ENCODE measurements at regions not wholly inside any gene's neighbourhood (a gene's known extent, or its start where the extent isn't known, plus 50 kb on each side); places are given as distances from the start of the nearest gene placed in this dataset.
A peak's percentile ranks its signal among the peaks of the same experiment; 100 is the strongest.

GRCh38 chr2:58923869-58924268, 682.7 kb upstream of the FANCL start:
- DNase-seq = peak in 1 of 3 experiments; percentile 80

GRCh38 chr2:58922245-58922644, 681.1 kb upstream of the FANCL start:
- no peak for DNase-seq

GRCh38 chr2:58921676-58922075, 680.6 kb upstream of the FANCL start:
- DNase-seq = no peak

- DNase-seq = no peak
Observed at GRCh38 chr2:58920001-58920400, 678.9 kb upstream of the FANCL start.

GRCh38 chr2:58919316-58919715, 678.2 kb upstream of the FANCL start:
- DNase-seq = no peak

- DNase-seq = no peak
Observed at GRCh38 chr2:58918141-58918540, 677.0 kb upstream of the FANCL start.

GRCh38 chr2:58917596-58917995, 676.5 kb upstream of the FANCL start:
- DNase-seq = no peak

- no peak for DNase-seq
Observed at GRCh38 chr2:58916063-58916462, 674.9 kb upstream of the FANCL start.

- peak; percentile 6 to 45 (median 38) for DNase-seq
Observed at GRCh38 chr2:58914733-58915505, 673.8 kb upstream of the FANCL start.

- DNase-seq = peak; percentile 76 to 96 (median 80)
Observed at GRCh38 chr2:58913082-58913726, 672.1 kb upstream of the FANCL start.

- DNase-seq = peak in 1 of 3 experiments; percentile 52
Observed at GRCh38 chr2:58911877-58912276, 670.8 kb upstream of the FANCL start.

GRCh38 chr2:58908501-58909154, 667.5 kb upstream of the FANCL start:
- no peak for DNase-seq

- no peak for DNase-seq
Observed at GRCh38 chr2:58907644-58908043, 666.5 kb upstream of the FANCL start.

- DNase-seq = peak; percentile 41 to 93 (median 76)
Observed at GRCh38 chr2:58906081-58906645, 665.0 kb upstream of the FANCL start.

- no peak for DNase-seq
Observed at GRCh38 chr2:58904095-58904494, 663.0 kb upstream of the FANCL start.

GRCh38 chr2:58903427-58903826, 662.3 kb upstream of the FANCL start:
- no peak for DNase-seq

- no peak for DNase-seq
Observed at GRCh38 chr2:58900246-58901027, 659.3 kb upstream of the FANCL start.

- DNase-seq = no peak
Observed at GRCh38 chr2:58899692-58900091, 658.6 kb upstream of the FANCL start.

GRCh38 chr2:58896638-58897037, 655.5 kb upstream of the FANCL start:
- DNase-seq = no peak

- no peak for DNase-seq
Observed at GRCh38 chr2:58895857-58896256, 654.7 kb upstream of the FANCL start.

- DNase-seq = no peak
Observed at GRCh38 chr2:58893656-58894351, 652.7 kb upstream of the FANCL start.

GRCh38 chr2:58891828-58892377, 650.8 kb upstream of the FANCL start:
- peak in 1 of 3 experiments; percentile 28 for DNase-seq

All from NCI-H1417 (cell line).